SU-DHL-6 (cell line): ENCODE measurements at regions not wholly inside any gene's neighbourhood (a gene's known extent, or its start where the extent isn't known, plus 50 kb on each side); places are given as distances from the start of the nearest gene placed in this dataset.

Experiments used
- CTCF ChIP-seq: fragments of 200-600 bp; sonication (generic); IDR thresholded peaks from one replicate; pipeline ENCODE4 v1.5.1; 2017; ENCODE audit warnings: antibody characterized with exemption, mild to moderate bottlenecking, low read length, moderate library complexity; ENCODE audit not compliant: insufficient read depth, poor library complexity, severe bottlenecking
- EZH2phosphoT487 ChIP-seq: fragments of 200-600 bp; sonication (generic), shearing (Covaris generic); conservative IDR thresholded peaks from 2 replicates; pipeline ENCODE4 v1.6.1; 2018; ENCODE audit warnings: mild to moderate bottlenecking, antibody characterized with exemption, low read length, moderate library complexity, mixed read lengths

DNA sequence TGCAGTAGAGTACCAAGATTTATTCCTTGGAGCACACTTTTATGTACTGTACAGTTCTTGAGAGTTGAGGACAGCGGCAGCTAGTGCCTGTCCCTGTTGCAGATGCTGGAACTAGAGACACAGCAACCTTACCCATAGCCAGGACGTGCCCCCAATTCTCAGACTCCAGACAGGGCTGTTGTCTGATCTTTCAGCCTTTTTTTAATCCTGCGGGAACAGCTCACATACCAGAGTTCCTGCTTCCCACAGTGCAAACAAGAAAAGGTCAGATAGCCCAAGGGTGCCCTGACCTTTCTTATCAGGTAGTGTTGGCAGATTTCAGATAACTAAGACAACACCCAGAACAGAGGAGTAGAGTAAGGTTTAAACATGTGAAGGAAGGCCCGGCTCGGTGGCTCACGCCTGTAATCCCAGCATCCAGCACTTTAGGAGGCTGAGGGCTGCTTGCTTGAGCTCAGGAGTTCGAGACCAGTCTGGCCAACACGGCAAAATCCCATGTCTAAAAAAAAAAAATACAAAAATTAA is 78.5 kb downstream of the DOP1B start:
- TF ChIP-seq EZH2phosphoT487, result no peak
- no peak for TF ChIP-seq CTCF
